GM12873 (cell line): ENCODE measurements at regions not wholly inside any gene's neighbourhood (a gene's known extent, or its start where the extent isn't known, plus 50 kb on each side); places are given as distances from the start of the nearest gene placed in this dataset.

ENCODE experiments used
- TF ChIP-seq, protein P1 (sequence below): IDR thresholded peaks from 2 replicates; pipeline ENCODE4 v1.5.1; 2012; ENCODE audit warnings: low read depth, mild to moderate bottlenecking, moderate library complexity, low read length, control low read depth; ENCODE audit not compliant: insufficient read depth; ENCODE audit errors: missing control alignments

DNA sequence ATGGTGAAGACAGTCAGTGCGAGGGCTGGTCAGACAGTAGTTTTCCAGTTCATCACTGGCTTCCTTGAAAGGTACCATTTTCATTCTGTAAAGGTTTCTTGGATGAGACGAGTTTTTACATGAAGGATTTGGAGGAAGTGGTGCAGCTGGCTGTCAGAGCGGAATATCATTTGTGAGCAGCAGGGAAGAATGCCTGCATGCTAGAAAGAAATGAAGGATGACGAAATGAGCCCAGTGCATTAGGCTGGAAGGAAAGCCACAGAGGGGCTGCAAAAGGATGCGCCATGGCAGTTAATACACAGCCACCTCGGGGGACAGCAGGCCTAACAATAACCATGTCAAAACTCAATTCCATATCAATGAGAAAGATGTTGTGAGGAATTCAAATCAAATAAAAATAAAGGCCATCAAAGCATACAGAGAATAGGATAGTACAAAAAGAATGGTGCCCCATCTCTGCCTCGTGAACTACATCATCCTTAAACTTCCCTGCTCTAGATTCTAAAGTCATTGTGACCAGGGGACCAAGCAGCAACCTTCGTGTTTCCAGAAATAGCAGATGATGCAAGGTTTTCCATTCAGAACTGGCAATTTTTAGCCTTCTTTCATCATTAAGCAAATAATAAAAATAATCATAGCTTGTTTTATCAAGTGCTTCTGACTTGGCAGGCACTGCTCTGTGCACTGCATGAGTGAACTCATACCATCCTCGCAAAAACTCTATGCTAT lies 504.2 kb downstream of the RFC3 start:
- TF ChIP-seq, protein P1, sequence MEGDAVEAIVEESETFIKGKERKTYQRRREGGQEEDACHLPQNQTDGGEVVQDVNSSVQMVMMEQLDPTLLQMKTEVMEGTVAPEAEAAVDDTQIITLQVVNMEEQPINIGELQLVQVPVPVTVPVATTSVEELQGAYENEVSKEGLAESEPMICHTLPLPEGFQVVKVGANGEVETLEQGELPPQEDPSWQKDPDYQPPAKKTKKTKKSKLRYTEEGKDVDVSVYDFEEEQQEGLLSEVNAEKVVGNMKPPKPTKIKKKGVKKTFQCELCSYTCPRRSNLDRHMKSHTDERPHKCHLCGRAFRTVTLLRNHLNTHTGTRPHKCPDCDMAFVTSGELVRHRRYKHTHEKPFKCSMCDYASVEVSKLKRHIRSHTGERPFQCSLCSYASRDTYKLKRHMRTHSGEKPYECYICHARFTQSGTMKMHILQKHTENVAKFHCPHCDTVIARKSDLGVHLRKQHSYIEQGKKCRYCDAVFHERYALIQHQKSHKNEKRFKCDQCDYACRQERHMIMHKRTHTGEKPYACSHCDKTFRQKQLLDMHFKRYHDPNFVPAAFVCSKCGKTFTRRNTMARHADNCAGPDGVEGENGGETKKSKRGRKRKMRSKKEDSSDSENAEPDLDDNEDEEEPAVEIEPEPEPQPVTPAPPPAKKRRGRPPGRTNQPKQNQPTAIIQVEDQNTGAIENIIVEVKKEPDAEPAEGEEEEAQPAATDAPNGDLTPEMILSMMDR, result no peak

DNA sequence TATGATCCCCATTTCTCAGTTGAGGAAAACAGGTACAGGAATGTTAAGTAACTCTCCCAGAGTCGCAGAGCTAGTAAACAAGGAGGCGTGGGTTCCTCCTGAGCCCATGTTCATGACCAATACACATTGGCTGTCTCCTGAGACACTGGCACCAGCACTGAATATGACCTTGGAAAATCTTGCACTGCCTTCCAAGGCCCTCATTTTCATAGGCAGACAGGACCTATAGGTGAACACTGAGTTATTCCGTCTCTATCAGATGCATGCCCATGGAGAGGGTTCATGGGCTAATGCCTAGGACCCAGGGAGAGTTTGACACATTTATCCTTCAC lies 504.8 kb downstream of the RFC3 start:
- TF ChIP-seq, protein P1, result no peak

DNA sequence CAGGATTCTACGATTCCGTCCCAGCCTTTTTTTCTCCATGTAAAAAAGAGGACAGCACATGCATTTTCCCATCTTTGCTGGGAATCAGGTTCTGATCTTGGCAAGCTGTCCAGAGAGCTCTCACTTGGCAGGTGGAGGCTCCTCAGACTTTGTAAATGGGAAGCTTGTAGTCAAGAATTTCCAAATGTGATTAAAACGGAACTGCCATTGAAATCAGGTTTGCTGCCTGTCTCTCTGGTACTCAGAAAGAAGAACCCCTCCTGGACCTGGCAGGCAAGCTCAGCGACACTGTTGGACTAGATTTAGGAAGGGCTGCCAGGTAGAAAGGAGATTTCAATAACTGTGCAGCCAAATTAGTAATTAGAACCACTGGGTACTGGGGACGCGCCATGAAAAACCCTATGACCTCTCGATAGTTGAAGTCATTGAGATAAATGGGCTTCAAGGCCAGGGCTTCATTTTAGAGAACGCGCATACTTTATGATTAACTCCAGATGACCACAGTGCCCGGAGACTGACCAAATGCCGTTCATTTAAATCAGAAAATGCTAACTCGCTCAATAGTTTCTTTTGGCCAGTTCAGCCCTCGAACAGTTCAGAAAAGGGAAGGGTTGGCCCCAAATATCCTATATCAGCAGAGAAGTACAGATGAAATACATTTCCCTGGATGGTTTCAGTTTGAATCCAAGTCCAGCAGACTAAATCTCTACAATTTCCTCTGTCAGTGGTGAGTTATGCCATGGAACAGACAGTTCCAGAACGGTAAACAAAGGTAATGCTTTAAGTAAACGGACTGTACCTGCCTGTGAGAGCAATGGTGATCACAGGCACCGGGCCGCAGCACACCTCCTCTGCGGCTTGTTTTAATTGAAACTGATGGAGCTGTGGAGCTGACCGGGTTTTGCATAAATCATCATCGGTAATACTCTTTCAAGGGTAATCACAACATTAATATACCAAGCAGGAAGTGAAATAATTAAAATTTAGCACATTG lies 517.4 kb downstream of the RFC3 start:
- TF ChIP-seq, protein P1, result no peak

DNA sequence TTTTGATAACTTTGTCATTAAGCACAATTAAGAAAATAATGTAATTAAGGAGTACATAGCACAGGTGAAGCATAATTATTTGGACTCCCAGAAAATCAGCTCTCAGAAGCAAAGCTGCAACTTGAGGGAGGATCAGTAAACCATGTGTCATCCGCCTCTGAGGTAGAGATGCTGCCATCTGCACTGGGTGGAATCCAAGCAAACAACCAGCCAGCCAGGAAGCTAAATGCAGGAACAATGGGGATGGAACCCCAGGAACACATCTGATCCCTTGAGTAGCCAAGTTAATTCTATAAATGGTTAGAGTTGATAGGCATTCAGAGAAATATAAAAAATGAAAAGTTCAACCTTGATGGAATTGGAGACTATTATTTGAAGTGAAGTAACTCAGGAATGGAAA lies 520.2 kb downstream of the RFC3 start:
- TF ChIP-seq, protein P1, result no peak

DNA sequence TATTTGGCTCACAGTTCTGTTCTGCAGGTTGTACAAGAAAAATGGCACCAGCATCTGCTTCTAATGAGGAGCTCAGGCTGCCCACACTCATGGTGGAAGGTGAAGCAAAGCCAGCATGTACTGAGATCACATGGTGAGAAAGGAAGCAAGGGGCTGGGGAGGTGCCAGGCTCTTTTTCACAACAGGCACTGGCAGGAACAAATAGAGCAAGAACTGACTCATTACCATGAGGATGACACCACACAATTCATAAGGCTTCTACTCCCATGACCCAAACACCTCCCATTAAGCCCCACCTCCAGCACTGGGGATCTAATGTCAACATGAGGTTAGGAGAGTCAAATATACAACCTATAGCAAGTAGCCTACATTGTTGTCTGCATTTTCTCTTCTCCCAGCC lies 522.6 kb downstream of the RFC3 start:
- TF ChIP-seq, protein P1, result no peak

DNA sequence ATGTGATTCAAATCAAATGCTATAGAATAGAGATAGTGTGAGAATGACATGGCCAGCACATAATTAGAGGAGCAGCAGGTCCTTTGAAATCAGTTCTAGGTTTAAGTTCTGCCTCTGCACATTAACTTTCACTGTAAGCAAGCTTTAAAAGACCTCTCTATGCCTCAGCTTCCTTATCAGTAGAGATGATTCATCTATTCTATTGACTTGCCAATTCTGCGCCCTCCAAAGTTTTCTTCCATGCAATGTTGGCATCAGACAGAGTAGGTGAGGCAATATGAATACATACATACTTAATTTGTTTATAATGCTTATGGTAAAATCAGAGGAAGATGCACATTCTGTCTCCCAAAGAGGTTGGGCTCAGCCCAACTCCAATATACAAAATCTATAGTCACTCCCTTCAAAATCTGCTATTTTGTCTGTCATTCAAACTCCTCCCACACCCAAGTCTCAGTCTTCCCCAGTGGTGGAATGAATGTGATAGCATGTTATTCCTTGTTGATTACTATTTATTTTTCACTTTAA lies 525.5 kb downstream of the RFC3 start:
- TF ChIP-seq, protein P1, result no peak

DNA sequence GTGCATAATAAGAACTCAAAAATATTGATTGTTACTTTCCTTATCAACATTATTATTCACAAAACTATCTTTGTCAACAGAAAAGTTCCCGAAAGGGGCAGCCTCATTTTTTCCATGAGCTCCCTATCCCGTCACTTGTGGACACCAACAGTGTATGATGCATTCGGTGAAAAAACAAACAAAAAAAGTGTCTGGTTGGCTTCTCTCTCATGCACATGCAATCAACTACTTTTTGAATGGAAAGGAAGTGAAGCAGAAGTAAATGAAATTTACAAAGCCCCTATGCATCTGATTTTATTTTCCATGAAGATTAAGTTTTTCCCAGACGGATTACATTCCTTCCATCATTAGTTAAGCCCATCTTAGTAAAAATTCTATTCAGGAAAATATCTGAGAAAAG lies 526.9 kb downstream of the RFC3 start:
- TF ChIP-seq, protein P1, result no peak
